Left kidney (tissue), 1 donor: ENCODE measurements at regions not wholly inside any gene's neighbourhood (a gene's known extent, or its start where the extent isn't known, plus 50 kb on each side); places are given as distances from the start of the nearest gene placed in this dataset.
"Not testable (repeated sequence)": the region's sequence is repeated elsewhere in the genome, so short reads cannot be mapped to it uniquely, and the experiment has no call there.

ENCODE experiments used
- DNase-seq: peaks from one replicate; pipeline ENCODE4 v3.0.0-alpha.2; 2013

DNA sequence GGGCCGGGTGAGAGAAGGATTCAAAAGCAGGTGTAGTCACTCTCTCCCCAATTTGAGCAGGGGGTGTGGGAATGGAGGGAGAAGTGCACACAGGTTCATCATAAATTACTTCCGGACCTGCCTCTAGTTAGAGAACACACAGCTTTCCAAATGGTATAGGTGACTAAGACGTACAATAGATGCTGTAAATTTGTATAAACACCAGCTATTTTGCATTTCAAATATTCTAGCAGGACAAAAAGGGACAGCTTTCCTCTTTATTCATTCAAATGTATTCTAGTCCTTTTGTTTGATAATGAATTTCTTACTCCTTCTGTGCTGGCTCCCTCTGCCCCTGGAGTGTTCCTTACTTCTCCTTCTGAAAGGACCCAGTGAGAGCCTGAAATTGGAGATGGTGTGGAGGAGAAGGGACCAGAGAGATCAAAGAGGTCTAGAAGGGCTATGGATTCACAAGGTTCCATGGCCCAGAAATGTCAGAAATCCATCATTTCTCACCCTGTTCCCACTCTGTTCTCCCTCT, 53.2 kb upstream of the SH3BP4 start:
- DNase-seq: no peak

DNA sequence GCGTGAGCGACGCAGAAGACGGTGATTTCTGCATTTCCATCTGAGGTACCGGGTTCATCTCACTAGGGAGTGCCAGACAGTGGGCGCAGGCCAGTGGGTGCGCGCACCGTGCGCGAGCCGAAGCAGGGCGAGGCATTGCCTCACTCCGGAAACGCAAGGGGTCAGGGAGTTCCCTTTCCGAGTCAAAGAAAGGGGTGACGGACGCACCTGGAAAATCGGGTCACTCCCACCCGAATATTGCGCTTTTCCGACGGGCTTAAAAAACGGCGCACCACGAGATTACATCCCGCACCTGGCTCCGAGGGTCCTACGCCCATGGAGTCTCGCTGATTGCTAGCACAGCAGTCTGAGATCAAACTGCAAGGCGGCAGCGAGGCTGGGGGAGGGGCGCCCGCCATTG, 63.4 kb upstream of the SH3BP4 start:
- not testable (repeated sequence) for DNase-seq

DNA sequence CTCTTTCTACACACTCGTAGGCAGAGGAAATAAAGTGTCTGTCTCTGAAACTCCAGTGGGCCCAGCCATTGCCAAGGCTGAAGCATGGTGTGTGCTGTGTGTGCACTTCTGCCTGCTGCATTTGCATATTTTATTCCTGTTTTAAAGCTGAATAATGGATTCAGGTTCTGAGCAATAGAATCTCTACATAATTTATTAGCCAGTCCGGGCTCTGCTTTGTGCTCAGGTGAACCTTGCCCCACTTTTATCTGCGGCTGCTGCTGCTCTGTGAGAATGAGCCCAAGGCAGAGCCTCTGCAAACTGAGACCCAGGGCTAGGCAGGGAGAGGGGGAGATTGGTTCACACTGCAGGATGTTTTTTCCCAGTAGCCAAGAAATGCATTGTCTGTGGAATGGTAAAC, 64.6 kb upstream of the SH3BP4 start:
- no peak for DNase-seq

DNA sequence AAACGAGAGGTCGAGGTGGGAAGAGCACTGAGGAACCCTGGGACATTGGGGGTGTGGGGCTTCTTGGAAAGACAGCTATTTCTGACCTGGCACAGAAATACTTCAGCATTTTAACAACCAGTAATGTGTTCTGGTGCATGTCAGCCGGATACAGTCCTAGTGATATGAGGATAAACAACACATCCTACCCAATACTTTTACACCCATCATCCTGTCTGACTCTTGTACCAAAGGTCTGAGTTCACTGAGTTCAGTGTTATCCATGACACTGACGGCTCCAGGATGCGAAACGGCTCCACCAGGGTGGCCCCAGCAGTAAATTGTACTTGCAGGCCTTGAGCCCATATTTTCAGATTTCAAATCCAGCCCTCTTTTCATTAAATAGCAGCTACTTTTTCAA, 65.9 kb upstream of the SH3BP4 start:
- DNase-seq: no peak

DNA sequence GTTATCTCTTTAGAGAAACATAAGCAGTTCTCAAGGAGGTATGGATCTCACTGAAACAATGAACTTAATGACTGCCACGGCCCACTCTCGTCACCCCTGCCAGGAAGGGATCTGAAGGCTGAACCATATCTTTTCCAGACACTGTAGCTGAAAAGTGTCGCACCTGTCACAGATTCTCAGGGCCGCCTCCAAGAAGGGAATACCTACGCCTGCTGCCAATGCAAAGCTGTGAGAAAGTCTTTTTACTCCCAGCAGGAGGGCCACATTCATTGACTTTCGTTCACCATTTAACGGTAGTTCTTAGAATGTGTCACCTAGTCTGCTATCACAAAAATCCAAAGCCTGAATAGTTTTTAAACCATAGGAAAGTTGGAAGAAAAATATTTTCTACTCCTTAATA, 66.7 kb upstream of the SH3BP4 start:
- no peak for DNase-seq

DNA sequence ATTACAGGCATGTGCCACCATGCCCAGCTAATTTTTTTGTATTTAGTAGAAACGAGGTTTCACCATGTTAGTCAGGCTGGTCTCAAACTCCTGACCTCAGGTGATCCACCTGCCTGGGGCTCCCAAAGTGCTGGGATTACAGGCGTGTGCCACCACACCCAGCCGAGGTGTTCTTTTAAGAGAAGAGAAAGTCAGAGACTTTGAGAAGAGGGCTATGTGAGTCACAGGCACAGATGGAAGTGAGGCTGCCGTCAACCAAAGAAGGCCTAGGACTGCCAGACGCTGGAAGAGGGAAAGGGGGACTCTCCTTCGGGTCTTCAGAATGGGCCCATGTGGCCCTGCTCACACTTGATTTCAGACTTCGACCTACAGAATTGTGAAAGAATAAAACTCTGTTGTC, 67.2 kb upstream of the SH3BP4 start:
- DNase-seq: no peak

DNA sequence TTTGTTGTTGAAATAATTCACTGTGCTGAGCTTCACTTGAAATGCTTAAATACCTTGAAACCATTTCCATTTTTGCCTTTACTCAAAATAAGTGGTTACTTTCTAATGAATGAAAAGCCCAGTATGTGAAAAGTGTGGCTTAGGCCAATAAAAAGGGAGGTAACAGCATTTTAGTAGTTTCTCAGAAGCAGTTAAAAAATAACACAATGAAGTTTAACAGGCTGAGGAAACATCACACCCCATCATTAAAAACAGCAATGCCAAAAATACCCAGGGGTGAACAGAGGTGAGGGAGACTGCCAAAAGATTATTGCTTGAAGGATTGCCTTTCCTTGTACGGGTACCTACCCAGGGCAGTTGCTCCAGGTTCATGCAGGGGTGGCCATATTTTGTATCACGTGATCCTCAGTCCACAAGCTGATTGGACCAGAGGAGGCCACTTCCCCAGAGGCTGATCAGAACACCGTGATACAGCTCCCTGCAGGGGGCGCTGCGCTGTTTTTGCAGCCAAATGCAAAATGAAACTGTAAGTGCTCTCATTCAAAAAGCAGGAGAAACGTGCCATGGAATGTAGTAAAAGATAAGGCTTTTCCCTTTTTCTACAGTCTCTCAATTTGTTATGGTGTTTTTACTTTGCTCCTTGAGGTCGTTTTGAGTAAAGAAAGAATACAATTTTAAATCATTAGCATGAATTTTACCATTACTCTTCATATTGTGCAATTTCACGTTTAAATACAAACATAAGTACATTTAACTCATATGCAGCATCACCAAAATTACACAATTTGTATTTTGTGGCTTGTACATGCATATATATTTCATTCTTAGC, 70.2 kb upstream of the SH3BP4 start:
- peak; percentile 74 for DNase-seq

DNA sequence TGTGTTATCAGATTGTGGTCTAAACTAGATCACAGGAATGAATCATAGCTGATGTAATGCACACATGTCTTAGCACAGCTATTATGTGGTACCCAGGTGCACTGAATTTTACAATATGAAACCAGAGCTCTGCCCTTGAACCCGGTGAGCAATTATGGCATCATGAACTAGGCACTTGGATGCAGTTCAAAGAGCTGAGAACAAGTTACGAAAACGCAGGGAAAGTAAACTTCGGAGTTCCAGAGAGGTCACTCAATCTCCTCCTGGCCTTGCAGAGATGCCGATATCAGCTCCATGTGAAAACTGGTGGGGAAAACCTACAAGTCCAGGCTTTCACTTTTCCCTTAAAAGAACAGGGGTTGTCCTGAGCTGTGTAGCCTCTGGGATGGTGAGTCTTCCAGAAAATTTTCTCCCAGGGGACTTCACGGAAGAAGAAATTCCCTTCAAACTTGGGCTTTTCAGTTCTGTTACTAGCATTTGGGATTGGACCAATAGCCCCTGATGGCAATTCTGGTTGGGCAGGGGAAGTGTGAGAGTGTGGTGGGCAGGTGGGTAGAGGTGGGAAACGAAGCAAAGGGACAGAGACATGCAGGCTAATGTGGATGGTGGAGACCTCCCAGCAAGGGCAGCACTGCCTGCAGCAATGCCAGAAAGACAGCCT, 71.1 kb upstream of the SH3BP4 start:
- no peak for DNase-seq

DNA sequence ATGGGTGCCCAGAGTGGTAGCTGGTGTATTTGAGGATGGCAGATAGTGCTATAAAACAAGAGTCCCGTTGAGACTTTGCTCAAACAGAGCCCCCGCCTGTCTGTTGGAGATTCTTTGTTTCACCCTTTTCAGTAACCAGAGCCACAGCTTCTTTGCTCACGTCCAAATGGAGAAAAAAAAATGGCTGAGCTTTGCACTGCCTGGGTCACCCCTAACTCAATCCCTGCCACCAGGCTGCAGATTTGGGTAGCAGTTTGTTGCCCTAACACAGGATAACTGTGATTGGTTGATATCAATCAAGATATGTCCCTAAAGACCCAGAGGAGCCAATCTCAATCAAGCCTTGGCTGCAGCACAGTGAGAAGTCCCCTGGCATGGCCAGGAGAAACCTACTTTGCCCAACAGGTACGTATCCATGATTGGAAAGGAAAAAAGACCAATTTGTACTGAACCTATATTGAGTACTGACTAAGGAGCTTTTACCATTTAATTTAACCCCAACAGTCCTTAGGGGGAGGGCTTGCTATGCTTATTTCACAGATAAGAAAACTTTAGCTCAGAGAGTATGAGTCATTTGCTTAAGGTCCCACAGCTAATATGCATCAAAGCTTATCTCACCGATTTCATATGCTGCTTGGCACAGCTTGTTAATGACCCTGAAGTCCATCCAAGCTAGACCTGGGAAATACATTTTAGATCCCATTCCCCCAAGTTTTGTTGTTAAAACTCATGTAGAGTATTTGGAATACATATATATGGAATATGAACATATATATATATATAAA, 72.0 kb upstream of the SH3BP4 start:
- no peak for DNase-seq

DNA sequence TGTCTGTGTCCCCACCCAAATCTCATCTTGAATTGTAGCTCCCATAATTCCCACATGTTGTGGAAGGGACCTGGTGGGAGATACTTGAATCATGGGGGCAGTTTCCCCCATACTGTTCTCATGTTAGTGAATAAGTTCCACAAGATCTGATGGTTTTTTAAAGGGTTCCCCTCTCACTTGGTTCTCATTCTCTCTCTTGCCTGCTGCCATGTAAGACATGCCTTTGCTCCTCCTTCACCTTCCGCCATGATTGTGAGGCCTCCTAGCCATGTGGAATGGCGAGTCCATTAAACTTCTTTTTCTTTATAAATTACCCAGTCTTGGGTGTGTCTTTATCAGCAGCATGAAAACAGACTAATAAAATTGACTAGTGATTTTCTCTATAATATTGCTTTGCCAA, 75.2 kb upstream of the SH3BP4 start:
- not testable (repeated sequence) for DNase-seq

DNA sequence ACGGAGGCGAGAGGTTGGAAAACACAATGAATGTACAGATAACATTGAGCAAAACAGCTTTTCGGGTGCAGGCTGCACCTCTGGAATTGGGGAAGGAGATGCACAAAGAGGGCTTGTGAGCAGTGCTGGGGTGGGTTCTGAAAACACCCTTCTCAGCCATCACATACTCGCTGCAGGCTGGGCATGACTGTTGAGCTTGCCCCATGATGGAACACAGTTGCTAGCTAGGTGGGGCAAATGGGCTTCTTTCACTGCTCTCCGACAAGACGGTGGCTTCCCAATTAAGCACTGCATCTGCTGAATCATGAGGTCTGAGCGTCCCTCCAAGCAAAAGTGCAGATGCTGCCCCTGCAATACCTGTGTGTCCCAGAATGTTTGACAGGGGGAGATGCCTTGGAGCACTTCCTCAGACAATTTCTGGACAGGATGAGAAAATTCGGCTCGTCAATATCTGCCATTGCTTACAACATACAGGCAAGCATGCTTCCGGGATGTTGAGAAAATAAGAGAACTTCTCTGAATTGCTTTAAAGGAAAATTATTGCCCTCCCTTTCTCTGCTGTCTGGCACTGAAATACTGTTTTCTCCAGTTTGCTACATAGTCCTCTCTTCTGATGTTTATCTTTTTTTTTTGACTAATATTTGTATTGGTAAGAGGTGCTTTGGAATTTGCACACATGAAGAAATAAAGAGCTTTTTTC, 77.3 kb upstream of the SH3BP4 start:
- DNase-seq: no peak

DNA sequence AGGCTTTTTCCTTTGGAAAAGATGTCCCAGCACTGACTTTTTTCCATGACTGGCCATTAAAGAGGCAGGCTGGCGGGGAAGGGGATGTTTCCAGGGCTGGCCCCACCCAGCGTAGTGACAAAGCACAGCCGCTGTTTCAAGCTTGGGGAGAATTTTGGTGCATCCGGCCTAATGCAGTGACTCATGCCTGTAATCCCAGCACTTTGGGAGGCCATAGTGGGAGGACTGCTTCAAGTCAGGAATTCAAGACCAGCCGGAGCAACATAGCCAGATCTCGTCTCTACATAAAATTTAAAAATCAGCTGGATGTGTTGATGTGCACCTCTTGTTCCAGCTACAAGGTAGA, 78.0 kb upstream of the SH3BP4 start:
- DNase-seq: no peak

DNA sequence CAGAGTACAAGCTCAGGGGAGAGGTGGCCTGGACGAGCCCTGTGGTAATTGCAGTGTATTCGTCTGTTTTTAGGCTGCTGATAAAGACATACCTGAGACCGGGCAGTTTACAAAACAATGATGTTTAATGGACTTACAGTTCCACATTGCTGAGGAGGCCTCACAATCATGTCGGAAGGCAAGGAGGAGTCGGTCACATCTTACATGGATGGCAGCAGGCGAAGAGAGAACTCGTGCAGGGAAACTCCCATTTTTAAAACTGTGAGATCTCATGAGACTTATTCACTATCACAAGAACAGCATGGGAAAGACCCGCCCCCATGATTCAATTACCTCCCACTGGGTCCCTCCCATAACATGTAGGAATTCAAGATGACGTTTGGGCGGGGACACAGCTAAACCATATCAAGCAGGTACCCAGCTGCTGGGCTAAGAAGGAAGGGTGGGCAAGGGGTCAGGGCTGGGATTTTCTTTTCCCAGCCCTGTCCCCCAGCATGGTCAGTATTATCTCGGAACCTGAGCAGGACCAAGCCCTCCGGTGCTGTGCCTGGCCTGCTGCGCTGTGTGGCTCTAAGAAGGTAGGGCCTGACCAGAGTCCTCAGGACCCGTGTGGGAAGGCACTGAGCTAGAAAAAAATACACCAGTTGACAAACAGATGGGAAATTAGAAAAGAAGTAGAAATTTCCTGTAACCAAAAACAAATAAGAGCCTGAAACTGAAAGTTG, 78.6 kb upstream of the SH3BP4 start:
- no peak for DNase-seq

DNA sequence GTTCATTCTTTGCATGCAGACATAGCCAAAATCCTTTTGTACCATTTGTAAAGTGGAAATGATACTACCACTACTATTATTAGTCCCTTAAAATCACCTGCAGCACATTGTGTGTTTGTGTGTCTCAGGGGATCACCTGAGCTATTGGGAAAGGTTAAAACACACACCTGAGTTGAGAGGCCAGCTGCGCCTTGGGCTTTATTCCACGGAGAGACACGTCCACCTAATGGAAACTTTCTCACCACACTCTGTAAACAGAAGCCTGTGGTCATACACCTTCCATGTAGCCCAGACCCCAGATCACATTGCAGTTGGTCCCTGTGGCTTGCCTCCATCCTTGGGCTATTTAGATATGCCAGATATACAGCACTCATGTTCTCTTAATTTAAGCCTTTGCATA, 81.8 kb upstream of the SH3BP4 start:
- no peak for DNase-seq

DNA sequence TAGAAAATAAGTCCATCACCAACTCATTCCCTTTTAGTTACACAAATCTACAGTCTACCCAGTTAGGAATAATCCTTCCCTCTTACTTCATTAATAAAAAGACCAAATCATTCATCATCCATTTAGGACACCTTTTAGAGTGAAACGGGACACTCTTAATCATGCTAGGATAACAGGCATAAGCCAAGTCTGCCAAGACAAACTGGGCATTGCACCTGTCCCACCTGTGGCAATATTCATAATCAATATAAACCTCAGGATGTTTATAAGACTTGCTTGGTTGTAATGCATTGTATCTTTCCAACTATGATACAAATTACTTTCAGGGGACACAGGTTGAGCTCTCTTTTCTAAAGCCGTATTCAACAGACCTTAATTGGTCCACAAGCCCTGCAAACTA, 82.7 kb upstream of the SH3BP4 start:
- DNase-seq: no peak

DNA sequence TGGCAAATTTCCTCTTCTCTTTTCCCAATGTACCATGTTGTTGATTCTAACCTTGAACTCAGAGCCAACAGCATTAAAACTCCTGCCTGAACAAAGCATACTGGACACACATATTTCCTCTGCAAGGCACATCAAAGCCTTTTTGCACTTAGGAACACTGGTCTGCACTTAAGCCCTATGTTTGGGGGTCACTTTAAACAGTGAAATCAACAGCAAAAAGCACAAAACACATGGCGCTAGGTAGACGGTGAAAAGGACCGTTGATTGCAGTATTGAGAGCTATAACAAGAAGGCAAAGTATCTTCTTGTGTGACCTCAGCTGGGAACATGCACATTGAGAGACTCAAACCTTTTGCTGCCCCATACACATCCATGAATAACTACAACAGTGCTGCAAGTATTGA, 83.9 kb upstream of the SH3BP4 start:
- DNase-seq: no peak

DNA sequence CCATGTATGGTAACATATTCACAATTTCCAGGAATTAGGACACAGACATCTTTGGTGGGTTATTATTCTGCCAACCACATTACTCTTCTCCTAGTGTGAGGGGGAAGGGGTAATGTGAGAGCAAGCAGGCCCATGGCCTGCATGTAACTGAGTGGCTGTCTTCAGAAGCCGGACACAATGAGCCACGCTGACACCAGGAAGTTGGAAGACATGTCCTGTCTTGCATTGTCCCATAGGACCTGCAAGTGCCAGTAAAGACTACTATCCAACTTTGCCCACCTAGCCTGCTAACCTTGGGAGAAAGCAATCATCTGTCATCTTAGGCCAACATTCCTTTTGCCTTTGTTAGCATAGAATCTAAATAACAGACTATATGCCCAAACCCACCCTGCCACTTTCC, 86.2 kb upstream of the SH3BP4 start:
- DNase-seq: no peak

DNA sequence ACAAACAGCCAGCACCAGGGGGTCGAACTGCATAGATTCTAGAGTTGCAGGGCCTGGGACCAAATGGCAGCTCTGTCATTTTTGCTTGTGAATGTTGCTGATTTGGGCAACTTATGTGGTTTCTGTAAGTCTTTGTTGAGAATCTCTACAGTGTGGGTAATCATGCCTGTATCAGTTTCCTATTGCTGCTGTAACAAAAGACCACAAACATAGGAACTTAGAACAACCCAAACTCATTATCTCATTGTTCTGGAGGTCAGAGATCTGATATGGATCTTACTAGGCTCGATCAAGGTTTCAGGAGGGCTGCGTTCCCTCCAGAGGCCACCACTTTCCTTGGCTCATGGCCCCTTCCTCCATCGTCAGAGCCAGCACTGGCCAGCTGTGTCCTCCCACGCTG, 86.8 kb upstream of the SH3BP4 start:
- DNase-seq: no peak

DNA sequence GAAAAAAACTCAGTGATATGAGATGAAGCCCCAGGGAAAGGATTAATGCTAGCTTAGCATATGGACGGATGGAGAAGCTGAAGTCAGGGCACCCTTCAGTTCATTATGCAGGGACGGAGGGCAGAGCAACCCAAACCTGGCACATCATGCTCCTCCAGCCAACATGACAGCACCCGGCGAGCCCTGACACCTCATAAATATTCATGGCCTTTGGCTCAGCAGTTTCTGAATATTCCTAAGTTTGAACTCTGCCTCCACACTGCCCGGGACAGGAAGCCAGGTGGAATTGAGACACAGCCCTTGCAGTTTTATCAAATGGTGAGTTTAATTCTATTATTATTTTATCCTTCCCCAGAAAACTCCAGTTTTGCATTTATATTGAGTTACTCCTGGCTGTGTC, 87.3 kb upstream of the SH3BP4 start:
- no peak for DNase-seq

DNA sequence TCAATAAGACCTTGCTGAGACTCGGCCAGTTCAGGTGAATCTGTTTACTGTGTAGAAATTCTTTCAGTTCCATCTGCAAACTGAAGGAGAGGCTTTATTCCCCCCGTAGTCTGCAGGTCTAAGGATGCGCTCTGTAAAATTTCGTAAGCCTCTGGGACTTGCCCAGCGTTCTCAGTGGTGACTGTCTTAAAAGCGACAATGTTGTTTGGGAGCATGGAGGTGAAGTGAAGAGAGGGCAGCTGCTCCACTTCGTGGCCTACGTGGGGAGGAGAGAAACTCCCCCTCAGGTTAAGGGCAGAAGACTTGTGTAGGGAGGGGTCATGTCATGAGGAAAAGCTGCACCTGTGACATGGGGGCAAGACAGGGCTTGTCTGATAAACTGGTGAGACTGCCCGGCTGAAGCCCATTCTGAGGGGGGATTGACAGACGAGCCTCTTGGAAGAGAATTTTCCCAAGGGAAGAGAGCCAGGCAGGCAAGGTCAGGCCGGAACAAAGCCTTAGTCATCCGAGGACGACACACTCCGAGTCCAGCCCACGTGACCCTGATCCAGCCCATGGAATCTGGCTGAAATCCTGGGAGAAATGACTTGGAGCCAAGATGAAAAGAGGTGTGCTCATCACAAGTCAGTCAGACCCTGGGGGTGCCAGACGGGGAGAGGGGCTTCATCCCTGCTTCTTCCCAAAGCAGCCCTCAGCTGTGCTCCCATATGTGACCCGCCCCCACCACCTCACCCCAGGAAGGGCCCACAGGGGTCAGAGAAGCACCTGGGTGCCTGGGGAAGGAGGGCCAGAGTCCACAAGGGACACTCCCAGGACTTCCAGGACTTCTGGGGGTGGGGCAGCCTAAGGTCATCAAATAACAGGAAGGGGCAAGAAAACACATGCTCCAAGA, 88.5 kb upstream of the SH3BP4 start:
- no peak for DNase-seq
